ENCODE measurements at regions not wholly inside any gene's neighbourhood (a gene's known extent, or its start where the extent isn't known, plus 50 kb on each side); places are given as distances from the start of the nearest gene placed in this dataset.
"Not testable (repeated sequence)": the region's sequence is repeated elsewhere in the genome, so short reads cannot be mapped to it uniquely, and the experiment has no call there.

- no CpG with 5 or more reads among the region's 4 CpGs for WGBS (ENCODE audit: extremely low coverage, insufficient read length, low lambda C conversion rate)
- H3K23me2 ChIP-seq (ENCODE audit: insufficient read length, low read depth, low read length, poor library complexity, severe bottlenecking): no peaks in the 10 kb centered on the region
- no peak overlapping the region for H4K8ac ChIP-seq (replicated peaks; ENCODE audit: insufficient read length, low read depth, low read length)
- H4K91ac ChIP-seq (ENCODE audit: insufficient read length, low read depth, low read length): no peak overlapping the region
- H2AFZ ChIP-seq (ENCODE audit: low read length): no peak overlapping the region
- no peaks in the 10 kb centered on the region for H3K79me2 ChIP-seq (ENCODE audit: insufficient read depth, low read length)
- Mint-ChIP-seq H3K4me1 (no peaks in the 10 kb centered on the region), H3K36me3 (ENCODE audit: insufficient read depth in 1 of 3, low read depth in 3 of 3) (peaks cover 0 to 3% (median 2%) of the 10 kb centered on the region in 3 experiments; a peak in 1 of 7 replicates), H3K9me3 (peaks cover 2 to 4% of the 10 kb centered on the region in 2 experiments; a peak in 3 of 5 replicates), H3K4me3 (no peak overlapping the region), H3K27me3 (ENCODE audit: low read depth) (peaks cover 27% of the 10 kb centered on the region), H3K27ac (no peak overlapping the region)
- H3K18ac ChIP-seq (ENCODE audit: insufficient read length, low read depth, low read length): no peak overlapping the region
- H3K4me1 ChIP-seq (ENCODE audit: insufficient read depth, low read length): no peaks in the 10 kb centered on the region
- H3K9me3 ChIP-seq (ENCODE audit: control insufficient read depth, low read depth, low read length): no peaks in the 10 kb centered on the region
- no peak for TF ChIP-seq CTCF (conservative IDR thresholded peaks at IDR 0.05)
- H2BK5ac ChIP-seq (ENCODE audit: insufficient read length, low read length): no peak overlapping the region
- H2AK5ac ChIP-seq (ENCODE audit: insufficient read length, low read length): no peak overlapping the region
- no peak overlapping the region for H4K5ac ChIP-seq (ENCODE audit: insufficient read length, low read depth, low read length)
- no peak overlapping the region for H3K9ac ChIP-seq (ENCODE audit: extremely low read depth, insufficient read length, low read length)
- DNase-seq: no peak
- no peaks in the 10 kb centered on the region for H3K79me1 ChIP-seq (ENCODE audit: insufficient read depth, low read depth, low read length, poor library complexity, severe bottlenecking)
- no peak overlapping the region for H3K14ac ChIP-seq (ENCODE audit: insufficient read depth, low read length)
- H2BK15ac ChIP-seq (ENCODE audit: low read depth, low read length): no peak overlapping the region
- no peak overlapping the region for H2BK12ac ChIP-seq (ENCODE audit: insufficient read length, low read depth, low read length)
- H4K20me1 ChIP-seq (ENCODE audit: control insufficient read depth, insufficient read depth, insufficient read length): no peaks in the 10 kb centered on the region
- H3K4me2 ChIP-seq (ENCODE audit: insufficient read depth, insufficient read length, low read length): no peak overlapping the region
- no peak overlapping the region for H3K23ac ChIP-seq (ENCODE audit: insufficient read length, low read depth, low read length)
- no peak overlapping the region for H3T11ph ChIP-seq (ENCODE audit: low read length)
- no peak overlapping the region for H3K56ac ChIP-seq (ENCODE audit: insufficient read length, low read depth, low read length)
- no peaks in the 10 kb centered on the region for H3K27me3 ChIP-seq (ENCODE audit: insufficient read depth, low read length)
- no peak overlapping the region for H3K27ac ChIP-seq (ENCODE audit: insufficient read length, low read depth, low read length)
- no peak overlapping the region for H2BK120ac ChIP-seq (ENCODE audit: low read depth, low read length, poor library complexity, severe bottlenecking)
- no peak overlapping the region for H2BK20ac ChIP-seq (ENCODE audit: low read depth, low read length, poor library complexity, severe bottlenecking)
- no peak overlapping the region for H3K4ac ChIP-seq (ENCODE audit: low read depth, low read length)
Measured at GRCh38 chr12:3389986-3390385, 101.0 kb upstream of the PRMT8 start.

GRCh38 chr12:3397596-3397995 lies 93.4 kb upstream of the PRMT8 start:
- H3T11ph ChIP-seq (ENCODE audit: low read length); H2AK5ac ChIP-seq (ENCODE audit: insufficient read length, low read length); H3K4me1 ChIP-seq (ENCODE audit: insufficient read depth, low read length); H4K5ac ChIP-seq (ENCODE audit: insufficient read length, low read depth, low read length); H4K8ac ChIP-seq (replicated peaks; ENCODE audit: insufficient read length, low read depth, low read length); H2BK5ac ChIP-seq (ENCODE audit: insufficient read length, low read length); H3K14ac ChIP-seq (ENCODE audit: insufficient read depth, low read length); H2AFZ ChIP-seq (ENCODE audit: low read length); H3K18ac ChIP-seq (ENCODE audit: insufficient read length, low read depth, low read length); H4K20me1 ChIP-seq (ENCODE audit: control insufficient read depth, insufficient read depth, insufficient read length); H2BK120ac ChIP-seq (ENCODE audit: low read depth, low read length, poor library complexity, severe bottlenecking); H2BK20ac ChIP-seq (ENCODE audit: low read depth, low read length, poor library complexity, severe bottlenecking); H3K27ac ChIP-seq (ENCODE audit: insufficient read length, low read depth, low read length); H3K79me1 ChIP-seq (ENCODE audit: insufficient read depth, low read depth, low read length, poor library complexity, severe bottlenecking); H2BK15ac ChIP-seq (ENCODE audit: low read depth, low read length); H3K9me3 ChIP-seq (ENCODE audit: control insufficient read depth, low read depth, low read length); H3K4ac ChIP-seq (ENCODE audit: low read depth, low read length); DNase-seq; H3K79me2 ChIP-seq (ENCODE audit: insufficient read depth, low read length); H3K23me2 ChIP-seq (ENCODE audit: insufficient read length, low read depth, low read length, poor library complexity, severe bottlenecking); H3K56ac ChIP-seq (ENCODE audit: insufficient read length, low read depth, low read length); H3K27me3 ChIP-seq (ENCODE audit: insufficient read depth, low read length); H2BK12ac ChIP-seq (ENCODE audit: insufficient read length, low read depth, low read length); H3K23ac ChIP-seq (ENCODE audit: insufficient read length, low read depth, low read length); H4K91ac ChIP-seq (ENCODE audit: insufficient read length, low read depth, low read length); H3K4me1 Mint-ChIP-seq: not testable (repeated sequence)
- H3K4me3 Mint-ChIP-seq: peak overlapping the region; percentile 71 to 74
- H3K9ac ChIP-seq (ENCODE audit: extremely low read depth, insufficient read length, low read length): peak overlapping the region; percentile 13
- H3K27ac Mint-ChIP-seq: peak overlapping the region in 2 of 3 experiments; percentile 92 to 95; a peak in 4 of 7 replicates
- peak overlapping the region; percentile 47 for H3K4me2 ChIP-seq (ENCODE audit: insufficient read depth, insufficient read length, low read length)
- H3K9me3 Mint-ChIP-seq: peaks cover 16 to 27% of the 10 kb centered on the region in 2 experiments
- WGBS (ENCODE audit: extremely low coverage, insufficient read length, low lambda C conversion rate): no CpG with 5 or more reads among the region's 16 CpGs
- peaks cover 9 to 25% (median 15%) of the 10 kb centered on the region in 3 experiments; a peak in 6 of 7 replicates for H3K36me3 Mint-ChIP-seq (ENCODE audit: insufficient read depth in 1 of 3, low read depth in 3 of 3)
- H3K27me3 Mint-ChIP-seq (ENCODE audit: low read depth): peaks cover 40% of the 10 kb centered on the region
